H9 (cell line): ENCODE measurements at regions not wholly inside any gene's neighbourhood (a gene's known extent, or its start where the extent isn't known, plus 50 kb on each side); places are given as distances from the start of the nearest gene placed in this dataset.
A peak's percentile ranks its signal among the peaks of the same experiment; 100 is the strongest.

ENCODE experiments used
- DNase-seq: peaks from one replicate; pipeline ENCODE4 v3.0.0-alpha.2; 2017
- H2AFZ ChIP-seq: one replicate; pipeline ENCODE4 v1.6.1; 2013; ENCODE audit warnings: mild to moderate bottlenecking, low read length, control low read depth, moderate library complexity
- H2AK5ac ChIP-seq: 2 replicates; pipeline ENCODE4 v1.6.1; 2013; ENCODE audit warnings: low read length, control low read depth, mixed read lengths; ENCODE audit not compliant: insufficient read length
- H2BK120ac ChIP-seq: one replicate; pipeline ENCODE4 v1.6.1; 2013; ENCODE audit warnings: low read depth, mild to moderate bottlenecking, low read length, control low read depth, inconsistent platforms; ENCODE audit not compliant: poor library complexity, severe bottlenecking
- H2BK12ac ChIP-seq: 2 replicates; pipeline ENCODE4 v1.6.1; 2013; ENCODE audit warnings: low read length, control low read depth, mixed read lengths, low read depth; ENCODE audit not compliant: insufficient read length
- H2BK15ac ChIP-seq: 2 replicates; pipeline ENCODE4 v1.6.1; 2013; ENCODE audit warnings: low read depth, low read length, control low read depth
- H2BK20ac ChIP-seq: one replicate; pipeline ENCODE4 v1.6.1; 2013; ENCODE audit warnings: low read depth, mild to moderate bottlenecking, low read length, control low read depth, inconsistent platforms; ENCODE audit not compliant: poor library complexity, severe bottlenecking
- H2BK5ac ChIP-seq: 2 replicates; pipeline ENCODE4 v1.6.1; 2013; ENCODE audit warnings: low read length, control low read depth, mixed read lengths; ENCODE audit not compliant: insufficient read length
- H3K14ac ChIP-seq: 2 replicates; pipeline ENCODE4 v1.6.1; 2013; ENCODE audit warnings: low read length, control low read depth; ENCODE audit not compliant: insufficient read depth
- H3K18ac ChIP-seq: 2 replicates; pipeline ENCODE4 v1.6.1; 2013; ENCODE audit warnings: low read depth, mild to moderate bottlenecking, mixed read lengths, low read length, control low read depth; ENCODE audit not compliant: insufficient read length
- H3K23ac ChIP-seq: 2 replicates; pipeline ENCODE4 v1.6.1; 2013; ENCODE audit warnings: low read length, control low read depth, mixed read lengths, low read depth; ENCODE audit not compliant: insufficient read length
- H3K23me2 ChIP-seq: 2 replicates; pipeline ENCODE4 v1.6.1; 2013; ENCODE audit warnings: low read depth, mild to moderate bottlenecking, mixed read lengths, low read length, control low read depth; ENCODE audit not compliant: insufficient read length, poor library complexity, severe bottlenecking
- H3K27ac ChIP-seq: 2 replicates; pipeline ENCODE4 v1.5.1; 2013; ENCODE audit warnings: low read length, control low read depth, mixed read lengths, low read depth; ENCODE audit not compliant: insufficient read length
- H3K27me3 ChIP-seq: 2 replicates; pipeline ENCODE4 v1.6.1; 2013; ENCODE audit warnings: low read length, control low read depth, inconsistent platforms; ENCODE audit not compliant: insufficient read depth
- H3K4ac ChIP-seq: 2 replicates; pipeline ENCODE4 v1.6.1; 2013; ENCODE audit warnings: low read depth, mild to moderate bottlenecking, control low read depth, inconsistent platforms, low read length, moderate library complexity
- H3K4me1 ChIP-seq: 2 replicates; pipeline ENCODE4 v1.6.1; 2013; ENCODE audit warnings: low read length, control low read depth, inconsistent platforms; ENCODE audit not compliant: insufficient read depth
- H3K4me2 ChIP-seq: 2 replicates; pipeline ENCODE4 v1.6.1; 2013; ENCODE audit warnings: low read length, control low read depth, mixed read lengths; ENCODE audit not compliant: insufficient read length, insufficient read depth
- H3K56ac ChIP-seq: 2 replicates; pipeline ENCODE4 v1.6.1; 2013; ENCODE audit warnings: low read depth, mild to moderate bottlenecking, mixed read lengths, low read length, control low read depth; ENCODE audit not compliant: insufficient read length
- H3K79me1 ChIP-seq: 2 replicates; pipeline ENCODE4 v1.6.1; 2013; ENCODE audit warnings: low read depth, mild to moderate bottlenecking, moderate library complexity, low read length, control low read depth, inconsistent platforms; ENCODE audit not compliant: insufficient read depth, poor library complexity, severe bottlenecking
- H3K79me2 ChIP-seq: 2 replicates; pipeline ENCODE4 v1.6.1; 2013; ENCODE audit warnings: low read length, control low read depth, inconsistent platforms; ENCODE audit not compliant: insufficient read depth
- H3K9ac ChIP-seq: 2 replicates; pipeline ENCODE4 v1.6.1; 2013; ENCODE audit warnings: low read length, control low read depth, mixed read lengths; ENCODE audit not compliant: insufficient read length; ENCODE audit errors: extremely low read depth
- H3K9me3 ChIP-seq: one replicate; pipeline ENCODE4 v1.6.1; 2013; ENCODE audit warnings: low read depth, low read length, inconsistent platforms; ENCODE audit not compliant: control insufficient read depth
- H3T11ph ChIP-seq: one replicate; pipeline ENCODE4 v1.6.1; 2013; ENCODE audit warnings: mild to moderate bottlenecking, low read length, control low read depth, inconsistent platforms
- H4K20me1 ChIP-seq: one replicate; pipeline ENCODE4 v1.6.1; 2013; ENCODE audit not compliant: control insufficient read depth, insufficient read length, insufficient read depth
- H4K5ac ChIP-seq: 2 replicates; pipeline ENCODE4 v1.6.1; 2013; ENCODE audit warnings: low read depth, mild to moderate bottlenecking, mixed read lengths, low read length, control low read depth; ENCODE audit not compliant: insufficient read length
- H4K8ac ChIP-seq: replicated peaks from 2 replicates; pipeline ENCODE4 v1.6.1; 2013; ENCODE audit warnings: low read length, control low read depth, mixed read lengths, low read depth; ENCODE audit not compliant: insufficient read length
- H4K91ac ChIP-seq: 2 replicates; pipeline ENCODE4 v1.6.1; 2013; ENCODE audit warnings: low read depth, mild to moderate bottlenecking, moderate library complexity, mixed read lengths, low read length, control low read depth; ENCODE audit not compliant: insufficient read length
- H3K27ac Mint-ChIP-seq, 3 experiments: 2 replicates in 2 of 3; 3 replicates in 1 of 3; pipeline ENCODE4 v1.8.0; 2020 to 2021; ENCODE audit warnings: mixed read lengths in 3 of 3, mild to moderate bottlenecking in 1 of 3, moderate library complexity in 1 of 3
- H3K27me3 Mint-ChIP-seq: 2 replicates; pipeline ENCODE4 v1.8.0; 2021; ENCODE audit warnings: low read depth, mild to moderate bottlenecking, moderate library complexity, mixed read lengths
- H3K36me3 Mint-ChIP-seq, 3 experiments: 2 replicates in 2 of 3; 3 replicates in 1 of 3; pipeline ENCODE4 v1.8.0; 2020 to 2021; ENCODE audit warnings: low read depth in 3 of 3, mixed read lengths in 3 of 3; ENCODE audit not compliant: insufficient read depth in 1 of 3
- H3K4me1 Mint-ChIP-seq, 2 experiments: 2 replicates each; pipeline ENCODE4 v1.8.0; 2020; ENCODE audit warnings: mixed read lengths in 2 of 2
- H3K4me3 Mint-ChIP-seq, 2 experiments: 2 replicates in 1 of 2; 3 replicates in 1 of 2; pipeline ENCODE4 v1.8.0; 2020 to 2021; ENCODE audit warnings: mild to moderate bottlenecking in 2 of 2, mixed read lengths in 2 of 2, moderate library complexity in 1 of 2
- H3K9me3 Mint-ChIP-seq, 2 experiments: 2 replicates in 1 of 2; 3 replicates in 1 of 2; pipeline ENCODE4 v1.8.0; 2020; ENCODE audit warnings: mild to moderate bottlenecking in 2 of 2, mixed read lengths in 2 of 2, moderate library complexity in 1 of 2
- CTCF ChIP-seq: fragments of 200-600 bp; sonication (generic); conservative IDR thresholded peaks from 3 replicates; pipeline ENCODE4 v1.8.0; 2021; ENCODE audit warnings: antibody characterized with exemption, mild to moderate bottlenecking
- WGBS: extraction: QIAGEN DNeasy Blood & Tissue Kit; methylation state at CpG from one replicate; pipeline ENCODE4 v1.1.7; 2013; ENCODE audit warnings: missing lambda C conversion rate, low lambda C conversion rate, mixed read lengths; ENCODE audit not compliant: insufficient read length; ENCODE audit errors: extremely low coverage; 5-methylcytosine and 5-hydroxymethylcytosine counted together

DNA sequence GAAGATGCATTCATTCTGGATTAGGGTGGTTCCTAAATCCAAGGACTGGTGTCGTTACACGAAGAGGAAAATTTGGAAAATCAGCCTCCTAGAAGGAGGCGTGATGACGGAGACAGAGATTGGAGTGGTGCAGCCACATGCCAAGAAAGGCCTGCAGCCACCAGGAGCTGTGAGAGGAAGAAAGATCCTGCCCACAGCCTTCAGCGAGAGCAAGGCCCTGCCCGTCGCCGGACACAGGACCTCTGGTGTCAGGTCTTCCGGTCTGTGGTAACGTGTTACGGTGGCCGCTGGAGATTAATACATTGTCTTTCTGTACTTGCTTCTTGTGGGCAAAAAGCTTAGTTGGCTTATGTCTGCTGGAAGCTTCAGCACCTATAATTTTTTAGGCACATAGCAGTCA lies 1045.8 kb downstream of the BRD1 start:
- peaks cover 7 to 12% of the 10 kb centered on the region in 2 experiments; a peak in 4 of 5 replicates for H3K9me3 Mint-ChIP-seq
- H3K4me3 Mint-ChIP-seq: no peak overlapping the region
- peaks cover 4% of the 10 kb centered on the region; the same call in 1 of the 2 replicates for H3K4me1 ChIP-seq
- no peak overlapping the region for H2BK5ac ChIP-seq
- no peaks in the 10 kb centered on the region for H3K23me2 ChIP-seq
- no peak for DNase-seq
- no peak for TF ChIP-seq CTCF
- H2BK120ac ChIP-seq: no peak overlapping the region
- peaks cover 0 to 7% (median 4%) of the 10 kb centered on the region in 3 experiments; a peak in 2 of 7 replicates for H3K36me3 Mint-ChIP-seq
- no peak overlapping the region for H4K91ac ChIP-seq
- no peak overlapping the region for H2BK15ac ChIP-seq
- H3K27ac Mint-ChIP-seq: peak overlapping the region in 2 of 3 experiments; percentile 14 to 40; a peak in 1 of 7 replicates
- no peak overlapping the region for H3K14ac ChIP-seq
- no peak overlapping the region for H4K8ac ChIP-seq
- H3K4me1 Mint-ChIP-seq: peaks cover 14% of the 10 kb centered on the region in 2 experiments
- H3K27ac ChIP-seq: no peak overlapping the region
- H2AK5ac ChIP-seq: no peak overlapping the region
- H3K23ac ChIP-seq: no peak overlapping the region
- H3K9ac ChIP-seq: no peak overlapping the region
- H2AFZ ChIP-seq: no peak overlapping the region
- H3K18ac ChIP-seq: no peak overlapping the region
- no peak overlapping the region for H2BK12ac ChIP-seq
- H3K79me1 ChIP-seq: no peaks in the 10 kb centered on the region
- H3K79me2 ChIP-seq: no peaks in the 10 kb centered on the region
- H3K27me3 Mint-ChIP-seq: peaks cover 10% of the 10 kb centered on the region; the same call in 1 of the 2 replicates
- no CpG with 5 or more reads among the region's 12 CpGs for WGBS
- H3K56ac ChIP-seq: no peak overlapping the region
- no peak overlapping the region for H2BK20ac ChIP-seq
- H3K4ac ChIP-seq: no peak overlapping the region
- no peaks in the 10 kb centered on the region for H3K27me3 ChIP-seq
- H4K5ac ChIP-seq: no peak overlapping the region
- no peaks in the 10 kb centered on the region for H3K9me3 ChIP-seq
- H4K20me1 ChIP-seq: no peaks in the 10 kb centered on the region
- H3T11ph ChIP-seq: no peak overlapping the region
- no peak overlapping the region for H3K4me2 ChIP-seq
